Mesenchymal stem cell (in vitro differentiated cells and primary cell): ENCODE measurements at regions not wholly inside any gene's neighbourhood (a gene's known extent, or its start where the extent isn't known, plus 50 kb on each side); places are given as distances from the start of the nearest gene placed in this dataset.

Source experiments
- DNase-seq: peaks from one replicate; pipeline ENCODE4 v3.0.0-alpha.2; 2013
- H2AFZ ChIP-seq: one replicate; pipeline ENCODE4 v1.6.1; 2013; ENCODE audit warnings: low read depth, mild to moderate bottlenecking, control low read depth, inconsistent platforms, low read length, moderate library complexity
- H2AK5ac ChIP-seq: 2 replicates; pipeline ENCODE4 v1.6.1; 2013; ENCODE audit warnings: low read length, moderate library complexity, mild to moderate bottlenecking, inconsistent platforms; ENCODE audit not compliant: severe bottlenecking
- H2BK120ac ChIP-seq: one replicate; pipeline ENCODE4 v1.6.1; 2013; ENCODE audit warnings: low read depth, mild to moderate bottlenecking, inconsistent platforms, low read length, moderate library complexity
- H2BK12ac ChIP-seq, 2 experiments: one replicate each; pipeline ENCODE4 v1.6.1; 2013; ENCODE audit warnings: inconsistent platforms in 2 of 2, low read length in 2 of 2, mild to moderate bottlenecking in 2 of 2, moderate library complexity in 2 of 2, control low read depth in 1 of 2
- H2BK15ac ChIP-seq: one replicate; pipeline ENCODE4 v1.6.1; 2013; ENCODE audit warnings: mild to moderate bottlenecking, low read depth, inconsistent platforms; ENCODE audit not compliant: poor library complexity, severe bottlenecking
- H2BK5ac ChIP-seq: 2 replicates; pipeline ENCODE4 v1.6.1; 2013; ENCODE audit warnings: low read depth, mild to moderate bottlenecking, low read length, control low read depth, inconsistent platforms; ENCODE audit not compliant: poor library complexity, severe bottlenecking
- H3K14ac ChIP-seq, 2 experiments: one replicate each; pipeline ENCODE4 v1.6.1; 2013; ENCODE audit warnings: inconsistent platforms in 2 of 2, low read length in 2 of 2, control low read depth in 1 of 2, mild to moderate bottlenecking in 1 of 2, moderate library complexity in 1 of 2
- H3K18ac ChIP-seq, 2 experiments: one replicate each; pipeline ENCODE4 v1.6.1; 2013; ENCODE audit warnings: inconsistent platforms in 2 of 2, low read length in 2 of 2, control low read depth in 1 of 2, low read depth in 1 of 2, mild to moderate bottlenecking in 1 of 2
- H3K23ac ChIP-seq, 2 experiments: one replicate each; pipeline ENCODE4 v1.6.1; 2013; ENCODE audit warnings: inconsistent platforms in 2 of 2, low read length in 2 of 2, mild to moderate bottlenecking in 2 of 2, moderate library complexity in 2 of 2, control low read depth in 1 of 2
- H3K27ac ChIP-seq: 2 replicates; pipeline ENCODE4 v1.5.1; 2013; ENCODE audit warnings: mild to moderate bottlenecking, moderate library complexity, low read length, control low read depth, inconsistent platforms; ENCODE audit not compliant: poor library complexity, severe bottlenecking
- H3K27me3 ChIP-seq, 2 experiments: 2 replicates each; pipeline versions ENCODE4 v1.6.1 to v1.7.0; 2013; ENCODE audit warnings: low read length in 2 of 2, mild to moderate bottlenecking in 2 of 2, moderate library complexity in 2 of 2, control low read depth in 1 of 2, inconsistent platforms in 1 of 2; ENCODE audit not compliant: control insufficient read depth in 1 of 2, insufficient read depth in 1 of 2
- H3K36me3 ChIP-seq, 2 experiments: 2 replicates each; pipeline versions ENCODE4 v1.6.1 to v1.7.0; 2013; ENCODE audit warnings: low read length in 2 of 2, control low read depth in 1 of 2, inconsistent platforms in 1 of 2, low read depth in 1 of 2, mild to moderate bottlenecking in 1 of 2; ENCODE audit not compliant: insufficient read depth in 2 of 2, control insufficient read depth in 1 of 2
- H3K4ac ChIP-seq, 2 experiments: one replicate each; pipeline ENCODE4 v1.6.1; 2013; ENCODE audit warnings: inconsistent platforms in 2 of 2, low read length in 2 of 2, mild to moderate bottlenecking in 2 of 2, moderate library complexity in 2 of 2, control low read depth in 1 of 2, low read depth in 1 of 2
- H3K4me1 ChIP-seq: 2 replicates; pipeline ENCODE4 v1.6.1; 2013; ENCODE audit warnings: low read depth, low read length, control low read depth; ENCODE audit not compliant: control insufficient read depth, insufficient read depth
- H3K4me2 ChIP-seq: 2 replicates; pipeline ENCODE4 v1.6.1; 2013; ENCODE audit warnings: low read length, mild to moderate bottlenecking, inconsistent platforms; ENCODE audit not compliant: poor library complexity, severe bottlenecking
- H3K4me3 ChIP-seq, 2 experiments: 2 replicates each; pipeline versions ENCODE4 v1.5.1 to v1.7.0; 2013; ENCODE audit warnings: low read length in 2 of 2, mild to moderate bottlenecking in 2 of 2, control low read depth in 1 of 2, low read depth in 1 of 2; ENCODE audit not compliant: insufficient read depth in 1 of 2
- H3K79me1 ChIP-seq: replicated peaks from 2 replicates; pipeline ENCODE4 v1.6.1; 2013; ENCODE audit warnings: mild to moderate bottlenecking, control low read depth, low read length, inconsistent platforms; ENCODE audit not compliant: poor library complexity, severe bottlenecking
- H3K9ac ChIP-seq: 2 replicates; pipeline ENCODE4 v1.7.0; 2013; ENCODE audit warnings: mild to moderate bottlenecking, low read length, moderate library complexity
- H3K9me3 ChIP-seq: 2 replicates; pipeline ENCODE4 v1.7.0; 2013; ENCODE audit warnings: mild to moderate bottlenecking, low read length; ENCODE audit not compliant: control insufficient read depth
- H4K8ac ChIP-seq: one replicate; pipeline ENCODE4 v1.6.1; 2013; ENCODE audit warnings: inconsistent platforms, mild to moderate bottlenecking, low read length, moderate library complexity
- H4K91ac ChIP-seq: one replicate; pipeline ENCODE4 v1.6.1; 2013; ENCODE audit warnings: mild to moderate bottlenecking, low read length, inconsistent platforms
- WGBS: methylation state at CpG from one replicate; pipeline ENCODE4 v1.1.7; 2013; ENCODE audit warnings: mixed read lengths; 5-methylcytosine and 5-hydroxymethylcytosine counted together

- Histone ChIP-seq H3K79me1 (no peaks in the 10 kb centered on the region), H3K14ac (no peak overlapping the region), H3K4me2 (no peak overlapping the region), H3K36me3 (no peaks in the 10 kb centered on the region), H3K4me1 (peaks cover 5% of the 10 kb centered on the region), H2AFZ (no peak overlapping the region), H2BK5ac (no peak overlapping the region), H3K4me3 (no peak overlapping the region), H2AK5ac (peak overlapping the region; percentile 66), H3K27me3 (no peaks in the 10 kb centered on the region), H3K27ac (no peak overlapping the region), H4K8ac (no peak overlapping the region), H3K4ac (no peak overlapping the region), H3K18ac (no peak overlapping the region), H3K9ac (no peak overlapping the region), H2BK15ac (no peak overlapping the region), H4K91ac (no peak overlapping the region), H2BK120ac (no peak overlapping the region), H3K9me3 (no peaks in the 10 kb centered on the region), H3K23ac (no peak overlapping the region), H2BK12ac (no peak overlapping the region)
- DNase-seq: no peak
- no CpG with 5 or more reads among the region's 1 CpG for WGBS
These were observed 228.2 kb upstream of the IRF2BP2 start for GRCh38 chr1:234838182-234838581.

GRCh38 chr1:234837713-234838112 lies 227.7 kb upstream of the IRF2BP2 start:
- no peak overlapping the region for H3K4me3 ChIP-seq
- H3K4me1 ChIP-seq: peaks cover 5% of the 10 kb centered on the region
- no peaks in the 10 kb centered on the region for H3K79me1 ChIP-seq
- no peaks in the 10 kb centered on the region for H3K9me3 ChIP-seq
- no peak overlapping the region for H3K14ac ChIP-seq
- H4K91ac ChIP-seq: no peak overlapping the region
- H2AFZ ChIP-seq: no peak overlapping the region
- no peak overlapping the region for H2AK5ac ChIP-seq
- no peak overlapping the region for H3K4ac ChIP-seq
- no peak overlapping the region for H2BK120ac ChIP-seq
- no peak for DNase-seq
- no peaks in the 10 kb centered on the region for H3K27me3 ChIP-seq
- H2BK15ac ChIP-seq: no peak overlapping the region
- H3K36me3 ChIP-seq: no peaks in the 10 kb centered on the region
- no peak overlapping the region for H3K4me2 ChIP-seq
- H2BK12ac ChIP-seq: no peak overlapping the region
- no peak overlapping the region for H2BK5ac ChIP-seq
- H3K27ac ChIP-seq: no peak overlapping the region
- H3K18ac ChIP-seq: no peak overlapping the region
- no peak overlapping the region for H3K23ac ChIP-seq
- no peak overlapping the region for H3K9ac ChIP-seq
- no peak overlapping the region for H4K8ac ChIP-seq

GRCh38 chr1:234836776-234837357 lies 226.9 kb upstream of the IRF2BP2 start:
- Histone ChIP-seq H3K4me2 (no peak overlapping the region), H3K27me3 (no peaks in the 10 kb centered on the region), H3K18ac (no peak overlapping the region), H3K14ac (no peak overlapping the region), H2BK15ac (no peak overlapping the region), H3K9me3 (no peaks in the 10 kb centered on the region), H3K4me1 (peaks cover 3% of the 10 kb centered on the region), H3K4ac (no peak overlapping the region), H3K9ac (peak overlapping the region; percentile 9), H2BK120ac (no peak overlapping the region), H2AK5ac (no peak overlapping the region), H4K8ac (no peak overlapping the region), H3K4me3 (no peak overlapping the region), H4K91ac (no peak overlapping the region), H2AFZ (no peak overlapping the region), H3K79me1 (no peaks in the 10 kb centered on the region), H3K23ac (no peak overlapping the region), H3K27ac (no peak overlapping the region), H2BK12ac (no peak overlapping the region), H3K36me3 (no peaks in the 10 kb centered on the region), H2BK5ac (no peak overlapping the region)
- no peak for DNase-seq
- WGBS: over 99% methylated on average over 6 of the region's 8 CpGs

GRCh38 chr1:234836045-234836681 lies 226.2 kb upstream of the IRF2BP2 start:
- Histone ChIP-seq H3K23ac (no peak overlapping the region), H4K91ac (no peak overlapping the region)

More at GRCh38 chr1:234836045-234836681, 226.2 kb upstream of the IRF2BP2 start:
- Histone ChIP-seq H2AK5ac (no peak overlapping the region), H2BK5ac (no peak overlapping the region), H3K27me3 (no peaks in the 10 kb centered on the region), H3K27ac (no peak overlapping the region), H3K9me3 (no peaks in the 10 kb centered on the region), H3K14ac (no peak overlapping the region), H3K4me3 (no peak overlapping the region), H3K18ac (no peak overlapping the region), H3K4me2 (no peak overlapping the region), H3K9ac (no peak overlapping the region), H4K8ac (no peak overlapping the region), H3K79me1 (no peaks in the 10 kb centered on the region), H2BK120ac (no peak overlapping the region), H3K4me1 (peaks cover 3% of the 10 kb centered on the region), H3K36me3 (no peaks in the 10 kb centered on the region), H2AFZ (no peak overlapping the region), H3K4ac (no peak overlapping the region), H2BK12ac (no peak overlapping the region), H2BK15ac (no peak overlapping the region)
- no peak for DNase-seq
- 94% methylated on average over 7 of the region's 7 CpGs for WGBS
